HFF-Myc (cell line): ENCODE measurements at regions not wholly inside any gene's neighbourhood (a gene's known extent, or its start where the extent isn't known, plus 50 kb on each side); places are given as distances from the start of the nearest gene placed in this dataset.

Experiments used
- DNase-seq: peaks from one replicate; pipeline ENCODE4 v3.0.0-alpha.2; 2011; ENCODE audit warnings: low read depth; ENCODE audit errors: extremely low read depth
- H3K4me3 ChIP-seq: replicated peaks from 2 replicates; pipeline ENCODE4 v1.5.1; 2011; ENCODE audit warnings: low read depth, mild to moderate bottlenecking, control low read depth, low read length
- CTCF ChIP-seq: IDR thresholded peaks from 2 replicates; pipeline ENCODE4 v1.5.1; 2012; ENCODE audit warnings: mild to moderate bottlenecking, low read depth, low read length, control low read depth; ENCODE audit errors: missing control alignments

GRCh38 chr7:12110425-12110824, 100.7 kb upstream of the TMEM106B start:
- no peak overlapping the region for H3K4me3 ChIP-seq
- DNase-seq, result no peak
- TF ChIP-seq CTCF, result no peak

GRCh38 chr7:12111422-12112405, 99.4 kb upstream of the TMEM106B start:
- no peak for DNase-seq
- H3K4me3 ChIP-seq, result no peak overlapping the region
- TF ChIP-seq CTCF, result no peak

GRCh38 chr7:12117170-12117569, 93.9 kb upstream of the TMEM106B start:
- DNase-seq, result no peak
- no peak overlapping the region for H3K4me3 ChIP-seq
- TF ChIP-seq CTCF, result no peak

GRCh38 chr7:12119620-12120303, 91.3 kb upstream of the TMEM106B start:
- DNase-seq, result no peak
- no peak for TF ChIP-seq CTCF

GRCh38 chr7:12120632-12121031, 90.5 kb upstream of the TMEM106B start:
- DNase-seq, result no peak
- no peak overlapping the region for H3K4me3 ChIP-seq
- no peak for TF ChIP-seq CTCF

More at GRCh38 chr7:12119620-12120303, 91.3 kb upstream of the TMEM106B start:
- no peak overlapping the region for H3K4me3 ChIP-seq

- TF ChIP-seq CTCF, result no peak
- no peak for DNase-seq
- H3K4me3 ChIP-seq, result no peak overlapping the region
Observed at GRCh38 chr7:12123172-12123571, 87.9 kb upstream of the TMEM106B start.
